Retinal pigment epithelial cell (primary cell): ENCODE measurements at regions not wholly inside any gene's neighbourhood (a gene's known extent, or its start where the extent isn't known, plus 50 kb on each side); places are given as distances from the start of the nearest gene placed in this dataset.

ENCODE experiments used
- DNase-seq: peaks from one replicate; pipeline ENCODE4 v3.0.0-alpha.2; 2010; ENCODE audit warnings: low read depth
- H3K4me3 ChIP-seq: 2 replicates; pipeline ENCODE4 v1.5.1; 2011; ENCODE audit warnings: mild to moderate bottlenecking, low read length, control low read depth, moderate library complexity
- TF ChIP-seq, protein P1 (sequence below): conservative IDR thresholded peaks from 2 replicates; pipeline ENCODE4 v1.5.1; 2011; ENCODE audit warnings: low read depth, low read length, control low read depth, inconsistent platforms

DNA sequence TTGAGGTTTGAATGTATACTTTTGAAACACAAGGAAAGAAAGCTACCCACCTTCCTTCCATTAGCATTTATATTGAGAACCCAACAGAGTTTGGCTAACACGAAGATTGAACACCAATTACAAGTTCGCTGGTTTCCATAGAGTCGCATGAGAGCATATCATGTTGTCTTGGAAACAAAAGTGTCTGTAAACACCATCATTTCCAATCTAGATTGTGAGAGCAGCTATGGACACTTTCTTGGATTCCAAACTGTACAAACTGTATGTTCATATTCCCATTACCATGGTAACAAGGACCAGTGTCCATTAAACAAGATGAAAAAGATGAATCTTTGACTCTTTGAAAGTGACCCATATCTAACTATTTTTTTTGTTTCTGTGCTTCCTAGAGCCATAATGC lies 529.9 kb upstream of the ROBO1 start:
- no peak overlapping the region for H3K4me3 ChIP-seq
- DNase-seq = no peak
- TF ChIP-seq, protein P1, sequence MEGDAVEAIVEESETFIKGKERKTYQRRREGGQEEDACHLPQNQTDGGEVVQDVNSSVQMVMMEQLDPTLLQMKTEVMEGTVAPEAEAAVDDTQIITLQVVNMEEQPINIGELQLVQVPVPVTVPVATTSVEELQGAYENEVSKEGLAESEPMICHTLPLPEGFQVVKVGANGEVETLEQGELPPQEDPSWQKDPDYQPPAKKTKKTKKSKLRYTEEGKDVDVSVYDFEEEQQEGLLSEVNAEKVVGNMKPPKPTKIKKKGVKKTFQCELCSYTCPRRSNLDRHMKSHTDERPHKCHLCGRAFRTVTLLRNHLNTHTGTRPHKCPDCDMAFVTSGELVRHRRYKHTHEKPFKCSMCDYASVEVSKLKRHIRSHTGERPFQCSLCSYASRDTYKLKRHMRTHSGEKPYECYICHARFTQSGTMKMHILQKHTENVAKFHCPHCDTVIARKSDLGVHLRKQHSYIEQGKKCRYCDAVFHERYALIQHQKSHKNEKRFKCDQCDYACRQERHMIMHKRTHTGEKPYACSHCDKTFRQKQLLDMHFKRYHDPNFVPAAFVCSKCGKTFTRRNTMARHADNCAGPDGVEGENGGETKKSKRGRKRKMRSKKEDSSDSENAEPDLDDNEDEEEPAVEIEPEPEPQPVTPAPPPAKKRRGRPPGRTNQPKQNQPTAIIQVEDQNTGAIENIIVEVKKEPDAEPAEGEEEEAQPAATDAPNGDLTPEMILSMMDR = no peak

DNA sequence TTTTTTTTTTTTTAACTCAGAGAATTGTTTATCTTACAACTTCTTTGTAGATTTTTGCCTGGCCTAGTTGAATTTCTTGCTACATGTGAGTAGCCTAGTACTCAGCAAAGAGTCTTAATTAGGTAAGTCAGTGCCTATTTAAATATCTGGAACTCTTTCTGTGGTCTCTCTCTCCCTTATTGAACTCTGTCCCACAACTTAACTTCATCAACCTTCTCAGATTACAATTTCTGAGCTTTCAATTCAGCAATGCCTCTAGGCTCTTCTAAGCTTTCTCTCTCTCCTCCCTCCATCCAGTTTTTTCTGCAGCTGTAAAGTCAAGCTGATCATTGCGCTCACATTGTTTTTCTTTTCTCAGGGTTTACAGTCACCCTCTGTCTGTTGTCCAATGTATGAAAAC lies 517.6 kb upstream of the ROBO1 start:
- TF ChIP-seq, protein P1 = no peak
- no peak overlapping the region for H3K4me3 ChIP-seq
- DNase-seq = peak; percentile 14

DNA sequence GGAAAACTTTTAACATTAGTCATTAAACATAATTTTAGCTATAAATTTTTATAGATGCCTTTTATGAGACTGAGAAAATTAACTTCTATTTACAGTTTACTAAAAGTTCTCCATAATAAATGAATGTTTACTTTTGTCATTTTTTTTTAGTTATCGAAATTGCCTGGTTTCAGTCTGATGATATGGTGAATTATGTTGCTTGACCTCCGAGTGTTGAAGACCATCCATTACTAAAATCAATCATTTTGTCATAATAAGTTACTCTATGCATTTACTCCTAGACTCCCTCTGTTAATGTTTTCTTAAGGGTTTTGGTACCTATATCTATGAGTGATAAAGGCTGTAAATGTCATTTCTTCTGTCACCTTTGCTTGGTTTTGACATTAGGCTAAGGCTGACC lies 516.0 kb upstream of the ROBO1 start:
- H3K4me3 ChIP-seq = no peak overlapping the region
- DNase-seq = no peak
- TF ChIP-seq, protein P1 = no peak

DNA sequence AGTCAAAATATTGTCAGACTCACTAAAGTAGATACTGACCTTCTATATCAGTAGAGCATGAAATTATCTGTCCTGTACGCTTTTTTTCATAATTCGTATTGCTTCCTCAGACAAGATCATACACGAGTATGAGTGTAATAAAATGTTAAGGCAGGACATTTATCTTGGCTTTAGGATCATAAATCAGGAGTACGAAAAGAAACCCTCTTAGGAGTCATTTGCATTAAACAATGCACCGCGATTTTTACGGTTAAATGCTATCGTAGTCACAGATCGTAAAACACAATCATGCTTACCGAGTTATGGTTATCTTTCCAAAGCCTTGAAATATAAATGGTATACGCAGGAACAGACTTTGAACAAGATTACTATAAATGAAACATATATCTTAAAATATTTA lies 510.3 kb upstream of the ROBO1 start:
- no peak for DNase-seq
- no peak overlapping the region for H3K4me3 ChIP-seq
- TF ChIP-seq, protein P1 = no peak

DNA sequence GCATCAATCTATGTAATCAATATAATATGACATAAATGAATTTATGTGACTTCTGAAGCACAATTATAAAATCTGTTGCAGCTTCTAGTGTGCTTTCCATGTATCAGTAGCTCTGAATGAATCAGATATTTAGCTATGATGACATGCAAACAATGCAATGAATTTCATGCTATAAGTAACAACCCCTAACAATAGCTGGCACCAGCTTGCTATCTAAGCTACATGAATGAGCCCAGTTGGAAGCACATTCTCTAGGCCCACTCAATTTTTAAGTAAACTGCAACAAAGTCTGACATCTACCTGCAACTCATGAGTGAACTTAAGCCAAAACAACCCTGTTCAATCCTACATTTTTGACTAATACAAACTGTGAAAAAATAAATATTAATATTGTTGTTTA lies 507.3 kb upstream of the ROBO1 start:
- no peak overlapping the region for H3K4me3 ChIP-seq
- TF ChIP-seq, protein P1 = no peak
- DNase-seq = no peak

DNA sequence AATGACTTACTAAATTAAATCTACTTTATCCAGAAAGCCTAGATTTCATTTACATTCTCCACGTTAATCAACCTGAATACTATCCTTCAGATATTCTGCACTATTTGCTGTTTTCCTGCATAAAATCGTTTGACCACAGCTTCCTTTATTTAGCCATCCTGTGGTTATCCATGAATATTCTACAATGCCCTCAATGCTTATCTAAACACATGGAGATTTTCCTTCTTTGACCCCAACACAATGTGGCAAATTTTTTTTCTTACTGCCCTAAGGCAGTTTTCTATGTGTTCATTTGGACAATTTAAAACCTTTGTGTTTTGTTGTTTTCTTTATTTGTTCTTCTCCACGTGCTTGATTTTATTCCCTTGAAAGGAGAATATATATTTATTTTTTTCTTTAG lies 495.5 kb upstream of the ROBO1 start:
- TF ChIP-seq, protein P1 = no peak
- no peak for DNase-seq
- H3K4me3 ChIP-seq = no peak overlapping the region

DNA sequence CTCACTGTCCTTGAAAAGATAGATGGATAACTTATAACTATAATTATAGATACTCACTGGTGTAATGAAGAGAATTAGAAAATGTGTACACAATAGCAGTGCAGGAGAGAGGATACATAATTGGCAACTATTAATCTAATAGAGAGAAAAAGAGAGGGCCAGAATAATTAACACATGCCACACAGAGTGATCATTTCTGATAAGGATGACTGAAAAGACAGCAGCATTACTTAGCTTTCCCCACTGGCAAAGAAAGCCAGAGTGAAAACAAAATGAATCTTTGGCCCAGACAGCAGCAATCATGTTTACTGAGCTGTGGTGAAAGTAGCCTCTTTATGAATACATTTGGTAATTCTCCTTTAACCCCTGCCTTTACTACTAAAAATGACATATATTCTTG lies 493.3 kb upstream of the ROBO1 start:
- TF ChIP-seq, protein P1 = no peak
- H3K4me3 ChIP-seq = no peak overlapping the region

More for the DNA sequence above, 493.3 kb upstream of the ROBO1 start:
- DNase-seq = no peak
